HEK293T (cell line): ENCODE measurements at regions not wholly inside any gene's neighbourhood (a gene's known extent, or its start where the extent isn't known, plus 50 kb on each side); places are given as distances from the start of the nearest gene placed in this dataset.

Experiments used
- BHLHE40 ChIP-seq: fragments of 450-650 bp; IDR thresholded peaks from 2 replicates; pipeline ENCODE4 v1.6.1; 2016; ENCODE audit warnings: mild to moderate bottlenecking, moderate library complexity, borderline replicate concordance
- ELF4 ChIP-seq: fragments of 450-650 bp; IDR thresholded peaks from 2 replicates; pipeline ENCODE4 v1.6.1; 2017; ENCODE audit warnings: antibody characterized with exemption
- FOXK2 ChIP-seq: fragments of 450-650 bp; IDR thresholded peaks from 2 replicates; pipeline ENCODE4 v1.6.1; 2016; ENCODE audit warnings: mild to moderate bottlenecking
- FOXM1 ChIP-seq: fragments of 450-650 bp; IDR thresholded peaks from 2 replicates; pipeline ENCODE4 v1.6.1; 2017; ENCODE audit warnings: mild to moderate bottlenecking, borderline replicate concordance
- NFRKB ChIP-seq: fragments of 450-650 bp; IDR thresholded peaks from 2 replicates; pipeline ENCODE4 v1.6.1; 2016; ENCODE audit warnings: mild to moderate bottlenecking, moderate library complexity
- SP1 ChIP-seq: fragments of 450-650 bp; IDR thresholded peaks from 2 replicates; pipeline ENCODE4 v1.6.1; 2017
- SUZ12 ChIP-seq: fragments of 450-650 bp; IDR thresholded peaks from 2 replicates; pipeline ENCODE4 v1.6.1; 2016; ENCODE audit warnings: mild to moderate bottlenecking
- TARDBP ChIP-seq: fragments of 450-650 bp; IDR thresholded peaks from 2 replicates; pipeline ENCODE4 v1.6.1; 2016

DNA sequence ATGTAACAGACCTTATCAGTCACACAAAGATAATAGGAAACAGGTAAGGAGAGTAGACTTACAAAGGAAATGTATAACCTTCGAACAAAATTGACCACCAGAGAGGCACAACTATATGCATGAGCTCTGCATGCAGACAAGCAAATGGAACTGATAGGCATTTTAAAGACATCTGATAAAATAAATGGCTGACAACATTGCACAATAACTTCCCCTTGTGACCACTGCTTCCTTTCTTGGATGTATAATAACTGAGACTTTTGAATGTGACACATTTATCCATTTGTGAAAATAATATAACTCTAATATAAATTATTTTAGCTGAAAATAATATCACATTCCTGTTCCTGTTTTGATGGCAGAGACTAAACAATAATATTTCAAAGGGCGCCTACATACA is 654.2 kb upstream of the STEAP1 start:
- TF ChIP-seq SP1 (no peak), BHLHE40 (no peak), SUZ12 (no peak), TARDBP (no peak), FOXK2 (no peak), FOXM1 (no peak), NFRKB (no peak), ELF4 (no peak)
